ENCODE measurements at regions not wholly inside any gene's neighbourhood (a gene's known extent, or its start where the extent isn't known, plus 50 kb on each side); places are given as distances from the start of the nearest gene placed in this dataset.

GRCh38 chr6:80638213-80639055 lies 532.0 kb downstream of the BCKDHB start:
- in situ Hi-C loops (cut with MboI; ENCODE audit: low pct_unique_long_range_greater_than_20kb, low sequenced_read_pairs, unreplicated experiment) = no loop called here
- no peak for TF ChIP-seq CTCF (IDR thresholded peaks at IDR 0.05; ENCODE audit: extremely low read depth, insufficient read depth, missing control alignments)
- DNase-seq (ENCODE audit: low spot score) = peak; percentile 9

- no peak for DNase-seq (ENCODE audit: low spot score)
- in situ Hi-C loops (cut with MboI; ENCODE audit: low pct_unique_long_range_greater_than_20kb, low sequenced_read_pairs, unreplicated experiment) = no loop called here
Observed at GRCh38 chr6:80637312-80637711, 530.8 kb downstream of the BCKDHB start.

GRCh38 chr6:80636689-80637088 lies 530.2 kb downstream of the BCKDHB start:
- in situ Hi-C loops (cut with MboI; ENCODE audit: low pct_unique_long_range_greater_than_20kb, low sequenced_read_pairs, unreplicated experiment) = no loop called here
- no peak for TF ChIP-seq CTCF (IDR thresholded peaks at IDR 0.05; ENCODE audit: extremely low read depth, insufficient read depth, missing control alignments)
- no peak for DNase-seq (ENCODE audit: low spot score)

More at GRCh38 chr6:80637312-80637711, 530.8 kb downstream of the BCKDHB start:
- no peak for TF ChIP-seq CTCF (IDR thresholded peaks at IDR 0.05; ENCODE audit: extremely low read depth, insufficient read depth, missing control alignments)

- no peak for DNase-seq (ENCODE audit: low spot score)
- in situ Hi-C loops (cut with MboI; ENCODE audit: low pct_unique_long_range_greater_than_20kb, low sequenced_read_pairs, unreplicated experiment) = no loop called here
- TF ChIP-seq CTCF (IDR thresholded peaks at IDR 0.05; ENCODE audit: extremely low read depth, insufficient read depth, missing control alignments) = no peak
Observed at GRCh38 chr6:80633412-80633811, 526.9 kb downstream of the BCKDHB start.

- no peak for TF ChIP-seq CTCF (IDR thresholded peaks at IDR 0.05; ENCODE audit: extremely low read depth, insufficient read depth, missing control alignments)
- in situ Hi-C loops (cut with MboI; ENCODE audit: low pct_unique_long_range_greater_than_20kb, low sequenced_read_pairs, unreplicated experiment) = no loop called here
- DNase-seq (ENCODE audit: low spot score) = no peak
Observed at GRCh38 chr6:80625405-80625804, 518.9 kb downstream of the BCKDHB start.

GRCh38 chr6:80623066-80623815 lies 516.8 kb downstream of the BCKDHB start:
- in situ Hi-C loops (cut with MboI; ENCODE audit: low pct_unique_long_range_greater_than_20kb, low sequenced_read_pairs, unreplicated experiment) = no loop called here
- no peak for TF ChIP-seq CTCF (IDR thresholded peaks at IDR 0.05; ENCODE audit: extremely low read depth, insufficient read depth, missing control alignments)
- no peak for DNase-seq (ENCODE audit: low spot score)

All from GM13977 (cell line).